Glutamatergic neuron (in vitro differentiated cells): ENCODE measurements at regions not wholly inside any gene's neighbourhood (a gene's known extent, or its start where the extent isn't known, plus 50 kb on each side); places are given as distances from the start of the nearest gene placed in this dataset.

ENCODE experiments used
- DNase-seq: peaks from one replicate; pipeline ENCODE4 v3.0.0; 2022
- H3K27ac Mint-ChIP-seq: one replicate; pipeline ENCODE4 v1.8.0; 2020; ENCODE audit warnings: mild to moderate bottlenecking, mixed read lengths, inconsistent platforms; ENCODE audit not compliant: unreplicated experiment
- H3K27me3 Mint-ChIP-seq: one replicate; pipeline ENCODE4 v1.8.0; 2020; ENCODE audit warnings: mild to moderate bottlenecking, moderate library complexity, mixed read lengths, inconsistent platforms; ENCODE audit not compliant: unreplicated experiment
- H3K36me3 Mint-ChIP-seq: one replicate; pipeline ENCODE4 v1.8.0; 2020; ENCODE audit warnings: mild to moderate bottlenecking, mixed read lengths, inconsistent platforms; ENCODE audit not compliant: unreplicated experiment
- H3K4me1 Mint-ChIP-seq: one replicate; pipeline ENCODE4 v1.8.0; 2020; ENCODE audit warnings: mild to moderate bottlenecking, low read depth, mixed read lengths, inconsistent platforms; ENCODE audit not compliant: unreplicated experiment
- H3K4me3 Mint-ChIP-seq: one replicate; pipeline ENCODE4 v1.8.0; 2020; ENCODE audit warnings: mild to moderate bottlenecking, mixed read lengths, inconsistent platforms; ENCODE audit not compliant: unreplicated experiment
- H3K9me3 Mint-ChIP-seq: one replicate; pipeline ENCODE4 v1.8.0; 2020; ENCODE audit warnings: mild to moderate bottlenecking, moderate library complexity, mixed read lengths, inconsistent platforms; ENCODE audit not compliant: unreplicated experiment
- TF ChIP-seq, protein P1 (sequence below): fragments of 200-600 bp; sonication (generic); IDR thresholded peaks from one replicate; pipeline ENCODE4 v1.5.0; 2021; ENCODE audit not compliant: partially characterized antibody, unreplicated experiment

DNA sequence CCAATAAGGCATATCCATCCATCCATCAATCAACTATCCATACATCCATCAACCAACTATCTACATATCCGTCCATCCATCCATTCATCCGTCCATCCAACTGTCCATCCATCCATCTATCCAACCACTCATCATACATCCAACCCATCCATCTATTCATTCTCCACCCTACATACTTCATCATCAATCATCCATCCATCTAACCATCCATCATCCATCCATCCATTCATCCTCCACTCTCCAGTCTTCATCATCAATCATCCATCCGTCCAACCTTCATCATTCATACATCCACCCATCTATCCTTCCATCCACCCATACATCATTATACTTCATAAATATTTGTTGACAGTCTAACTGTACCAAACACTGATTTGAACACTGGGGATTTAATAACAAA lies 231.3 kb upstream of the DAB1 start:
- no peak overlapping the region for H3K27ac Mint-ChIP-seq
- H3K36me3 Mint-ChIP-seq: no peaks in the 10 kb centered on the region
- DNase-seq: no peak
- no peak overlapping the region for H3K4me3 Mint-ChIP-seq
- peaks cover 2% of the 10 kb centered on the region for H3K9me3 Mint-ChIP-seq
- H3K4me1 Mint-ChIP-seq: no peaks in the 10 kb centered on the region
- TF ChIP-seq, protein P1, sequence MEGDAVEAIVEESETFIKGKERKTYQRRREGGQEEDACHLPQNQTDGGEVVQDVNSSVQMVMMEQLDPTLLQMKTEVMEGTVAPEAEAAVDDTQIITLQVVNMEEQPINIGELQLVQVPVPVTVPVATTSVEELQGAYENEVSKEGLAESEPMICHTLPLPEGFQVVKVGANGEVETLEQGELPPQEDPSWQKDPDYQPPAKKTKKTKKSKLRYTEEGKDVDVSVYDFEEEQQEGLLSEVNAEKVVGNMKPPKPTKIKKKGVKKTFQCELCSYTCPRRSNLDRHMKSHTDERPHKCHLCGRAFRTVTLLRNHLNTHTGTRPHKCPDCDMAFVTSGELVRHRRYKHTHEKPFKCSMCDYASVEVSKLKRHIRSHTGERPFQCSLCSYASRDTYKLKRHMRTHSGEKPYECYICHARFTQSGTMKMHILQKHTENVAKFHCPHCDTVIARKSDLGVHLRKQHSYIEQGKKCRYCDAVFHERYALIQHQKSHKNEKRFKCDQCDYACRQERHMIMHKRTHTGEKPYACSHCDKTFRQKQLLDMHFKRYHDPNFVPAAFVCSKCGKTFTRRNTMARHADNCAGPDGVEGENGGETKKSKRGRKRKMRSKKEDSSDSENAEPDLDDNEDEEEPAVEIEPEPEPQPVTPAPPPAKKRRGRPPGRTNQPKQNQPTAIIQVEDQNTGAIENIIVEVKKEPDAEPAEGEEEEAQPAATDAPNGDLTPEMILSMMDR: no peak
- H3K27me3 Mint-ChIP-seq: no peaks in the 10 kb centered on the region

DNA sequence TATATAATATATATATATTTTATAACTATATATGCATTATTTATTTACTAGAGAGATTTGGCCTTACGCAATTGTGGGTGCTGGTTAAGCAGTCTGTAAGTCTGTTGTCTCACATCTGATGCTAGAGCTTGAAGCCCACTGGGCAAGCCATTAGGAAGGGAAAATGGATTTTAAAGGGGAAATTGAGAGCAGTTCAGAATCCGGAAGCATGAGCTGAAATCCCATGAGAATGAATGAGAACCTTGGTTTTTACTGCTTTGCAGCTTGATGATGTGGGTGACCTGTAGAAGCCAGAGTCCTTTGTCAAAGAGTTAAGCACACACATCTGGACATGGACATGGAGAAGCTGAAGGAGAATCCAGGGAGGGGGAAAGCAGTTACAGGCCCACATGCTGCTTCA lies 220.8 kb upstream of the DAB1 start:
- TF ChIP-seq, protein P1: no peak
- DNase-seq: no peak
- H3K27ac Mint-ChIP-seq: no peak overlapping the region
- peaks cover 3% of the 10 kb centered on the region for H3K4me1 Mint-ChIP-seq
- H3K9me3 Mint-ChIP-seq: no peaks in the 10 kb centered on the region
- H3K36me3 Mint-ChIP-seq: no peaks in the 10 kb centered on the region
- peaks cover 1% of the 10 kb centered on the region for H3K27me3 Mint-ChIP-seq
- no peak overlapping the region for H3K4me3 Mint-ChIP-seq

GRCh38 chr1:57638239-57638638 lies 214.4 kb upstream of the DAB1 start:
- Mint-ChIP-seq H3K4me1 (no peaks in the 10 kb centered on the region), H3K27ac (no peak overlapping the region), H3K9me3 (no peaks in the 10 kb centered on the region), H3K4me3 (no peak overlapping the region), H3K27me3 (no peaks in the 10 kb centered on the region), H3K36me3 (no peaks in the 10 kb centered on the region)
- no peak for DNase-seq
- TF ChIP-seq, protein P1: no peak

- Mint-ChIP-seq H3K27me3 (no peaks in the 10 kb centered on the region), H3K4me3 (no peak overlapping the region), H3K36me3 (no peaks in the 10 kb centered on the region), H3K9me3 (no peaks in the 10 kb centered on the region), H3K27ac (no peak overlapping the region), H3K4me1 (no peaks in the 10 kb centered on the region)
- no peak for DNase-seq
- TF ChIP-seq, protein P1: no peak
These were observed 213.3 kb upstream of the DAB1 start for GRCh38 chr1:57637155-57637554.

- TF ChIP-seq, protein P1: no peak
- H3K4me1 Mint-ChIP-seq: no peaks in the 10 kb centered on the region
- no peaks in the 10 kb centered on the region for H3K36me3 Mint-ChIP-seq
- no peaks in the 10 kb centered on the region for H3K27me3 Mint-ChIP-seq
- H3K27ac Mint-ChIP-seq: no peak overlapping the region
- no peak overlapping the region for H3K4me3 Mint-ChIP-seq
- no peaks in the 10 kb centered on the region for H3K9me3 Mint-ChIP-seq
- no peak for DNase-seq
These were observed 210.0 kb upstream of the DAB1 start for GRCh38 chr1:57633881-57634280.
